SHP77 treated with DMSO at 0.1 percent for 48 hours (cell line): ENCODE measurements at regions not wholly inside any gene's neighbourhood (a gene's known extent, or its start where the extent isn't known, plus 50 kb on each side); places are given as distances from the start of the nearest gene placed in this dataset.
"Not testable (repeated sequence)": the region's sequence is repeated elsewhere in the genome, so short reads cannot be mapped to it uniquely, and the experiment has no call there.

Experiments
- DNase-seq: peaks from one replicate; lab custom pipeline; 2025; lab: John Stamatoyannopoulos, UW

GRCh38 chr5:77909237-77909636, 133.1 kb upstream of the TBCA start:
- DNase-seq, result no peak

- DNase-seq, result no peak
Measured at GRCh38 chr5:77908787-77909186, 132.6 kb upstream of the TBCA start.

DNA sequence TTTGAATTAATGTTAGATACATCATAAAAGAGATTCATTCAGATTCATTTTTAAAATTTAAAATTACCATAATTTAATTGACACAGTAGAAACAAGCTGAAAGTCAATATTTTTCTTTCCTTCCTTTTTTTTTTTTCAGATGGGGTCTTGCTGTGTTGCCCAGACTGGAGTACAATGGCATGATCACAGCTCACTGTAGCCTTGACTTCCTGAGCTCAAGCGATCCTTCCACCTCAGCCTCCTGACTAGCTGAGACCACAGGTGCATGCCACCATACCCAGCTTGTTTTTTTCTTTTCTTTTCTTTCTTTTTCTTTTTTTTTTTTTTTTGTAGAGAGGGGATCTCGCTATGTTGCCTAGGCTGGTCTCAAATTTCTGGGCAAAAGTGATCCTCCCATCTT, 131.6 kb upstream of the TBCA start:
- DNase-seq, result no peak

GRCh38 chr5:77906806-77907205, 130.7 kb upstream of the TBCA start:
- no peak for DNase-seq

GRCh38 chr5:77904362-77904761, 128.2 kb upstream of the TBCA start:
- no peak for DNase-seq

DNA sequence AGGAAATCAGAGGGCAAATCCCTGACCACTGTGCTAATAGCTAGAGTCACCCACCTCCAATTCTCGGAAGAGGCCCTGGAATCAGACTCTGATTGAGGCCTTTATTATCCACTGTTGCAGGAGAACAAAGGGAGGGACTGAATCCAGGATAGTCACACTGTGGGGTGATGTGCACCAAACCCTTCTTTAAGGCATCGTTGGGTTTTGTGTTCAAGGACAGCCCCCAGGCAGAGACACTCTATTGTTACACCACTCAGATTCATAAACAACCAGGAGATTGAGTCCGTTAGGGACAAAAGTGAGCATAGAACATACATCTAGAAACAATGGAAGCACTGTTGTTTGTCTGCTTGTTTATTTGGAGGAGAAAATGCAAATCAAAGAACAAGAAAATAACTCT, 124.6 kb upstream of the TBCA start:
- DNase-seq, result no peak

DNA sequence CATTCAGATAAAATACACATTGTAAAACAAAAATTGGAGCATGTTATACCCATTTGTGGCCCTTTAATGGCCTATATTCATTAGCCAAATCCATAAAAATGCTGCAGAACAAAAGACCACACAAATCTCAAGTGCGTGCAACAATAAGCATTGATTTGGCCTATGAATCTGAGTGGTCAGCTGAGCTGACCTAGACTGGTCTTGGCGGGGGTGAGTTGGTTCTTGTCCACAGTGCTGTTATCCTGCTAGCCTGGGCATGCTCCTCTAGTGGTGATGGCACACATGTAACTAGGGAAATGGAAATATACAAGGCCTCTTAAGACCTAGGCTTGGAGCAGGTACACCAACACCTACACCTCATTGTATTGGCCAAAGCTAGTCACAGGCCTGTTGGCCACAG, 122.2 kb upstream of the TBCA start:
- DNase-seq, result no peak

GRCh38 chr5:77896338-77896737, 120.2 kb upstream of the TBCA start:
- no peak for DNase-seq

GRCh38 chr5:77894103-77894502, 118.0 kb upstream of the TBCA start:
- DNase-seq, result not testable (repeated sequence)

GRCh38 chr5:77893225-77893860, 117.2 kb upstream of the TBCA start:
- no peak for DNase-seq

DNA sequence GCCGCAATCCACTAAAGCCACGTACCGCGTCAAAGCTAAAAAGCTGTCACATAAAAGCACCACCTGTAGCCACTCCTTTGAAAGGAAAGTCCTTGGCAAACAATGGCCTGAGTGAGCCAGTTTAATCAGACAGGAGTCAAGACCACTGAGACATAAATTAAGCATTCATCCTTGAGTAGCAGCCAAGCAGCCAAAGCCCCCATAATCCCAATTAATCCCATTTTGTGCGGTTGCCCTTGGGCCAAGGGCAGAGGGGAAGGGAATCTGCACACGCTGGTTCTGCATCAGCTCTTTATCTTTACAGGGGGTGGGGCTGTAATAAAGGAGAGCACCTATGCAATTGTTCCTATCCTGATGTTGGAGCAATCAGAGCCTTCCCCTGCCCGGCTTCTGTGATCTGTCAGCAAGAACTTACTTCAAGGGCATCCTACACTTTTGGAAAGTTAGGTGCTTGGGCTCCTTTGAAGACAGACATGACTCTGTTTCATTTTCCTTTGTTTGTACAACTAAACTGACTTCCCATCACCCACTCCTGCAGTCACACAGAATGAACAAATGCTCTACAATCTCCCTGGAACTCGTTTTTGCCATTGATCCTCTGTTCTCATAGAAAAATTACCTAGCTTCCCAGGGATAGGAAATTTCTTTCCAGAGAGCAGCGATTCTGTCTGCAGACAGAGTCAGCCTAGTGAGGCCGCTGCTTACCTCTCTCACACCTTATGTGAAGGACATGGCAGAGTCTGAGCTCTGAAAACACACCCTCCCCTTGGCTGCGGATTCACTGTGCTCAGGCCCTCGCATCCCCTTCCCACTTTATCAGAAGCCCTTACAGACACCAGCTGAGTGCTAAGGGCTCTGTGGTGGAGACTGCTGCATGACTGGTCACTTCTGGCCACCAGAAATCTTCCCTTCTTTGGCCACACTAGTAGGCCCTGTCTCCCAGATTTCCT, 116.2 kb upstream of the TBCA start:
- DNase-seq, result no peak

- DNase-seq, result no peak
Measured at GRCh38 chr5:77885519-77885918, 109.4 kb upstream of the TBCA start.

DNA sequence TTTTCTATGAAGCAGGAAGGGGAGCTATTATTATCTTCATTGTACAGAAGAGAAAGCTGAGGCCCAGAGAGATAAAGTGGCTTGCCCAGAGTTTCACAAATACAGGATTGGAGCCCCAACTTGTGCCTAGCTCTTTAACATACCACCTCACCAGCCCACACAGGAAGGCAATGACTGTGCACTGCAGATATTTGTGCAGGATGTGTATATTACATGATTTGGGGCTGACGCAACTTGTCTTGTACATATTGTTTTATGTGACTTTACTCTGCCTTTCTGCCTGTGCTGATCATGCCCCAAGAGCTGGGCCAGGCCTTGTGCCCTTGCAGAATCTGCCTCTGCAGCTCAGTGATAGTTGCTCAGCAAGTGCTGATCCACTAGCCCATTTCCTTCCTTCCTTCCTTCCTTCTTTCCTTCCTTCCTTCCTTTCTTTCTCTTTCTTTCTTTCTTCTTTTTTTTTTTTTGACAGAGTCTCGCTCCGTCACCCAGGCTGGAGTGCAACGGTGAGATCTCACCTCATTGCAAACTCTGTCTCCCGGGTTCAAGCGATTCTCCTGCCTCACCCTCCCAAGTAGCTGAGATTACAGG, 106.6 kb upstream of the TBCA start:
- no peak for DNase-seq

GRCh38 chr5:77881528-77881927, 105.4 kb upstream of the TBCA start:
- no peak for DNase-seq

DNA sequence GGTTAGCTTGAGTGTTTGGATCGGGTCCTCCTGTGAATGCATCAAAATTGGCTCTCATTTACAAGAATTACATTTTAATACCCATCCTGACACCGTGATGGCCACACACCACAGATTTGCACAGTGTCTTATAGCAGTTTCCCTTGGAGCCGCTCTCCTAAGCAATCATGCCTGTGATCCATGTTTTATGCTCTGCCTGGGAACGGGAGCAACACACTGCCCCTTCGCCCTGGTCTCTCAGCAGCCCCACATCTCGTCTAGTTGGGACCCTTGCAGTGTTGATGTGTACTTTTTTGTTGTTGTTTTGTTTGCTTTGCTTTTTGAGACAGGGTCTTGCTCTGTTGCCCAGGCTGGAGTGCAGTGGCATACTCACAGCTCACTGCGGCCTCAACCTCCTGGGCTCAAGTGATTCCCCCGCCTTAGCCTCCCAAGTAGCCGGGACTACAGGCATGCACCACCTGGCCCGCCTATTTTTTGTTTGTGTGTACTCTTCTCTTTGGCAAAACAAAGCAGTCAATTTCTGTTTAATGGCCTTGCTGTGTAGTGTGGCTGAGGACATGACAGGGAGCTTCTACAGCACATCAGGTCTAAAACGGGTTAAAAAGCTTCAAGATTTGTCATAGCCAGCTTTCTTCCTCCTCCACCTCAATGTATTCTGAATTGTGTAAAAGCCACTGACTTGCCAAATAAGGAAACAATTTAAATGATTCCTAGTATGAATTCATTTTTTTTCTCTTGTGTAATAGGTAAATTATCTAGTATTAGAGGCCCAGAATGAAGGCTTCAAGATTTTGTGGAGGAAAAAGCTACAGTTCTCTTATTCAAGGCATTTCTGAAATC, 101.6 kb upstream of the TBCA start:
- DNase-seq, result no peak

- DNase-seq, result no peak
Measured at GRCh38 chr5:77876862-77877502, 100.8 kb upstream of the TBCA start.

DNA sequence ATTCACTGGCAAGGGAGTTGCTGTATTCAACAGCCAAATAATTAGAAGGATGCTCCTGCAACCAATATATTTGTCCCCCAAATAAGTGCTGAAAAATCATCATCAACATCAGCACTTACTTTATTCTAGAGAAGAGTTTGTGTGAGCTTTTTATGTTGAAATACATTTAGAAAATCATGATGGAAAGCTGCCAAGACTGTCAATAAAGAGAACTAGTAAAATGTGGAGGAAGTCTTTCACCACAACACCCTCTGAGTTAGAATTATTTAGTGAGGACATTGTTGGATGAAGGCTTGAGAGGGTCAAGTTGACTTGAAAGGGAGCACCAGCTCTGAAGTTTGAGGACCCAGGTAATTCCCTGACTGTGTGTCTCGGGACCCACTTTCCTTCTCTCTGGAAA, 100.2 kb upstream of the TBCA start:
- DNase-seq, result no peak

GRCh38 chr5:77874691-77875090, 98.6 kb upstream of the TBCA start:
- no peak for DNase-seq

- no peak for DNase-seq
Measured at GRCh38 chr5:77873239-77873638, 97.1 kb upstream of the TBCA start.

- no peak for DNase-seq
Measured at GRCh38 chr5:77871946-77872345, 95.8 kb upstream of the TBCA start.

DNA sequence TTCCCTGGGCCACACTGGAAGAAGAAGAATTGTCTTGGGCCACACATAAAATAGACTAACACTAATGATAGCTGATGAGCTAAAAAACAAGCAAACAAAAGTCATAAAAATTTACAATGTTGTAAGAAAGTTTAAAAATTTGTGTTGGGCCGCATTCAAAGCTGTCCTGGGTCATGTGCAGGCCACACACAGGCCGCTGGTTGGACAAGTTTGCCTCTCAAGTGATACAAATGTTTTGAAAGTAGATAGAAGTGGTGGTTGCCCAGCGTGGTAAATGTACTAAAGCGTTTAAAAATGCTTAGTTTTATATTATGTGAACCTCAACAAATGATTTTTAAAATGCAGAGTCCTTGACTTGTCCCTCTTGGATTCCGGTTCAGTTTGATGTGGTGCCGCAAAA, 94.9 kb upstream of the TBCA start:
- DNase-seq, result no peak
